Endothelial cell (in vitro differentiated cells): ENCODE measurements at regions not wholly inside any gene's neighbourhood (a gene's known extent, or its start where the extent isn't known, plus 50 kb on each side); places are given as distances from the start of the nearest gene placed in this dataset.
"Not testable (repeated sequence)": the region's sequence is repeated elsewhere in the genome, so short reads cannot be mapped to it uniquely, and the experiment has no call there.

Experiments
- DNase-seq: peaks from one replicate; pipeline ENCODE4 v3.0.0; 2021; ENCODE audit warnings: low spot score
- H3K27ac Mint-ChIP-seq: one replicate; pipeline ENCODE4 v1.8.0; 2021; ENCODE audit warnings: mixed read lengths, inconsistent platforms; ENCODE audit not compliant: unreplicated experiment
- H3K27me3 Mint-ChIP-seq: one replicate; pipeline ENCODE4 v1.8.0; 2021; ENCODE audit warnings: mild to moderate bottlenecking, moderate library complexity, mixed read lengths, inconsistent platforms; ENCODE audit not compliant: unreplicated experiment
- H3K36me3 Mint-ChIP-seq: one replicate; pipeline ENCODE4 v1.8.0; 2021; ENCODE audit warnings: mild to moderate bottlenecking, low read depth, mixed read lengths, inconsistent platforms; ENCODE audit not compliant: unreplicated experiment
- H3K4me1 Mint-ChIP-seq: one replicate; pipeline ENCODE4 v1.8.0; 2021; ENCODE audit warnings: mild to moderate bottlenecking, mixed read lengths, inconsistent platforms; ENCODE audit not compliant: unreplicated experiment
- H3K4me3 Mint-ChIP-seq: one replicate; pipeline ENCODE4 v1.8.0; 2021; ENCODE audit warnings: mild to moderate bottlenecking, mixed read lengths, inconsistent platforms; ENCODE audit not compliant: unreplicated experiment
- H3K9me3 Mint-ChIP-seq: one replicate; pipeline ENCODE4 v1.8.0; 2021; ENCODE audit warnings: mixed read lengths, inconsistent platforms; ENCODE audit not compliant: unreplicated experiment
- CTCF ChIP-seq: fragments of 200-600 bp; sonication (generic); IDR thresholded peaks from one replicate; pipeline ENCODE4 v1.5.0; 2021; ENCODE audit warnings: antibody characterized with exemption; ENCODE audit not compliant: unreplicated experiment

- H3K4me3 Mint-ChIP-seq, result no peak overlapping the region
- peaks cover 37% of the 10 kb centered on the region for H3K9me3 Mint-ChIP-seq
- H3K27ac Mint-ChIP-seq, result no peak overlapping the region
- peaks cover 8% of the 10 kb centered on the region for H3K27me3 Mint-ChIP-seq
- H3K4me1 Mint-ChIP-seq, result no peaks in the 10 kb centered on the region
- no peak for TF ChIP-seq CTCF
- no peak for DNase-seq
- H3K36me3 Mint-ChIP-seq, result peaks cover 21% of the 10 kb centered on the region
Observed at GRCh38 chr17:21602176-21602575, 90.1 kb upstream of the KCNJ18 start.

GRCh38 chr17:21603292-21603691 lies 89.0 kb upstream of the KCNJ18 start:
- Mint-ChIP-seq H3K9me3 (peaks cover 27% of the 10 kb centered on the region), H3K36me3 (peaks cover 17% of the 10 kb centered on the region)
- not testable (repeated sequence) for H3K4me3 Mint-ChIP-seq, DNase-seq, H3K27me3 Mint-ChIP-seq, H3K27ac Mint-ChIP-seq, H3K4me1 Mint-ChIP-seq

GRCh38 chr17:21611443-21611842 lies 80.9 kb upstream of the KCNJ18 start:
- not testable (repeated sequence) for H3K4me1 Mint-ChIP-seq, H3K4me3 Mint-ChIP-seq, DNase-seq, H3K27ac Mint-ChIP-seq, H3K36me3 Mint-ChIP-seq
- H3K9me3 Mint-ChIP-seq, result peaks cover 21% of the 10 kb centered on the region
- H3K27me3 Mint-ChIP-seq, result peaks cover 12% of the 10 kb centered on the region

- peak overlapping the region; percentile 33 for H3K4me3 Mint-ChIP-seq
- not testable (repeated sequence) for H3K36me3 Mint-ChIP-seq, H3K27ac Mint-ChIP-seq, H3K4me1 Mint-ChIP-seq, DNase-seq
- H3K9me3 Mint-ChIP-seq, result peaks cover 23% of the 10 kb centered on the region
- peaks cover 12% of the 10 kb centered on the region for H3K27me3 Mint-ChIP-seq
Observed at GRCh38 chr17:21612123-21613070, 79.9 kb upstream of the KCNJ18 start.

- no peak for DNase-seq
- Mint-ChIP-seq H3K36me3 (peaks cover 10% of the 10 kb centered on the region), H3K27ac (no peak overlapping the region), H3K4me3 (peak overlapping the region; percentile 33), H3K4me1 (no peaks in the 10 kb centered on the region), H3K9me3 (peaks cover 23% of the 10 kb centered on the region), H3K27me3 (peaks cover 12% of the 10 kb centered on the region)
- no peak for TF ChIP-seq CTCF
Observed at GRCh38 chr17:21613071-21613429, 79.3 kb upstream of the KCNJ18 start.

- not testable (repeated sequence) for H3K4me1 Mint-ChIP-seq, H3K27me3 Mint-ChIP-seq, H3K4me3 Mint-ChIP-seq, H3K27ac Mint-ChIP-seq, DNase-seq, H3K36me3 Mint-ChIP-seq
- H3K9me3 Mint-ChIP-seq, result peaks cover 14% of the 10 kb centered on the region
Observed at GRCh38 chr17:21626987-21627386, 65.3 kb upstream of the KCNJ18 start.
